ENCODE measurements at regions not wholly inside any gene's neighbourhood (a gene's known extent, or its start where the extent isn't known, plus 50 kb on each side); places are given as distances from the start of the nearest gene placed in this dataset.
A peak's percentile ranks its signal among the peaks of the same experiment; 100 is the strongest.

DNA sequence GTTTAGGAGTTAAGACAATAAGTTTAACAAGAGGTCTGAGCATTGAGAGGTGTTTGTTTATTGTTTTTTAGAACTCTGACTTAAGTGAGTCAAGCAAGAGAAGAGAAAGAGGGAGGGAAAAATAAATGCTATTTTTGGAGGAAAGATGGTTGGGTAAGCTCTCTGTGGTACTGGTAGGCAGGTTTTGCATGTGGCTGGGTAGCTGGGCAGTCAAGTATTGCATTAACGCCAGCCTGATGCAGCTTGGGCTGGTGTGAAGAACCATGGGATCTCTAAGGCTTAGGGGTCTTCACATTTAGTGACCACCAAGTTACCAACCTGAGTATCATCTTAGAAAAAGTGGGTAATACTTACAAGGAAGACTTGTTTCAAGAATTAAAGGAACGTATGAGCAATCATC, 534.5 kb upstream of the SEMA6D start:
- no peak for DNase-seq (ENCODE audit: low read depth)
- TF ChIP-seq, protein P1, sequence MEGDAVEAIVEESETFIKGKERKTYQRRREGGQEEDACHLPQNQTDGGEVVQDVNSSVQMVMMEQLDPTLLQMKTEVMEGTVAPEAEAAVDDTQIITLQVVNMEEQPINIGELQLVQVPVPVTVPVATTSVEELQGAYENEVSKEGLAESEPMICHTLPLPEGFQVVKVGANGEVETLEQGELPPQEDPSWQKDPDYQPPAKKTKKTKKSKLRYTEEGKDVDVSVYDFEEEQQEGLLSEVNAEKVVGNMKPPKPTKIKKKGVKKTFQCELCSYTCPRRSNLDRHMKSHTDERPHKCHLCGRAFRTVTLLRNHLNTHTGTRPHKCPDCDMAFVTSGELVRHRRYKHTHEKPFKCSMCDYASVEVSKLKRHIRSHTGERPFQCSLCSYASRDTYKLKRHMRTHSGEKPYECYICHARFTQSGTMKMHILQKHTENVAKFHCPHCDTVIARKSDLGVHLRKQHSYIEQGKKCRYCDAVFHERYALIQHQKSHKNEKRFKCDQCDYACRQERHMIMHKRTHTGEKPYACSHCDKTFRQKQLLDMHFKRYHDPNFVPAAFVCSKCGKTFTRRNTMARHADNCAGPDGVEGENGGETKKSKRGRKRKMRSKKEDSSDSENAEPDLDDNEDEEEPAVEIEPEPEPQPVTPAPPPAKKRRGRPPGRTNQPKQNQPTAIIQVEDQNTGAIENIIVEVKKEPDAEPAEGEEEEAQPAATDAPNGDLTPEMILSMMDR (IDR thresholded peaks at IDR 0.05; ENCODE audit: insufficient read depth, low read depth, low read length, missing control alignments): no peak
- no peak overlapping the region for H3K4me3 ChIP-seq (ENCODE audit: low read depth, low read length)

DNA sequence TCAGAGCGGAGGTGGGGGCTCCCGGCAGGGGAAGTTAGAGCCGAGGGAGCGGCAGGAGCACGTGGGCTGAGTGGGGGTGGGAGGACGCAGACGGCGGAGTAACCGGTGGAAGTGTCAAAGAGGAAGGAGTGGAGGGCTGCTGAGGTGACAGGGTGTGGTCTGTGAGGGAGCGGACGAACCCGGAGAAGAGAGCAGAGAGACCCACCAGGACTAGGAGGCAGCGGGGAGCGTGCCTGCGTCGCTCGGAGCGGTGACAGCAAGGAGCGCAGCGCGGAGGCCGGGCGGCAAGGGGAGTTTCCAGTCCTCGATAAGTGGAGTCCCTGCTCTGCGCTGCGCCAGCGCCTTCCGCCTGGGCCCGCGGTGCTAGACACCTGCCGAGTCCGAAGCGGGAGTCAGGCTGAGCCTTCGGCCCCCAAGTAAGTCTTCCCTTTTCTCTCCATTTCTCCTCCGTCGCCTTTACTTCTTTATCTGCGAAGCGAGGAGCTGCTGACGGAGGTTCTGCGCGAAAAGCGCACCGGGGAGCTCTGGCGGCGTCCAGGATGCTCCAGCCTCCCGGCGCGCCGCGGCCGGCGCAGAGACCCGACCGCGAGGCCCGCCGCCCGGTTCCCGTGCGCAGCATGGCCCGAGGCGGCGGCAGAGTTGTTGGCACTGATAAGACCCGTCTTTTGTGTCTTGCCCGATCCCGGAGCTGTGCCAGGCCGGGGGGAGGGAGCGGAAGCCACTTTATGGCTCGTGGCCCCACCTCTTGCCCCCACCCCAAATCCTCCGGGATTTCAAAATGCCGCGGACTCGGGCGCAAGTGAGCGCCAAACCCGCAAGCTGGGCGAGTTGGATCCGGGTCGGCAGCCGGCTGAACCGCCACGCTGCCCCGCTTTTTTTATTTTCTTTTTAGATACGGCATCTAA, 533.0 kb upstream of the SEMA6D start:
- TF ChIP-seq, protein P1 (IDR thresholded peaks at IDR 0.05; ENCODE audit: insufficient read depth, low read depth, low read length, missing control alignments): no peak
- DNase-seq (ENCODE audit: low read depth): no peak

DNA sequence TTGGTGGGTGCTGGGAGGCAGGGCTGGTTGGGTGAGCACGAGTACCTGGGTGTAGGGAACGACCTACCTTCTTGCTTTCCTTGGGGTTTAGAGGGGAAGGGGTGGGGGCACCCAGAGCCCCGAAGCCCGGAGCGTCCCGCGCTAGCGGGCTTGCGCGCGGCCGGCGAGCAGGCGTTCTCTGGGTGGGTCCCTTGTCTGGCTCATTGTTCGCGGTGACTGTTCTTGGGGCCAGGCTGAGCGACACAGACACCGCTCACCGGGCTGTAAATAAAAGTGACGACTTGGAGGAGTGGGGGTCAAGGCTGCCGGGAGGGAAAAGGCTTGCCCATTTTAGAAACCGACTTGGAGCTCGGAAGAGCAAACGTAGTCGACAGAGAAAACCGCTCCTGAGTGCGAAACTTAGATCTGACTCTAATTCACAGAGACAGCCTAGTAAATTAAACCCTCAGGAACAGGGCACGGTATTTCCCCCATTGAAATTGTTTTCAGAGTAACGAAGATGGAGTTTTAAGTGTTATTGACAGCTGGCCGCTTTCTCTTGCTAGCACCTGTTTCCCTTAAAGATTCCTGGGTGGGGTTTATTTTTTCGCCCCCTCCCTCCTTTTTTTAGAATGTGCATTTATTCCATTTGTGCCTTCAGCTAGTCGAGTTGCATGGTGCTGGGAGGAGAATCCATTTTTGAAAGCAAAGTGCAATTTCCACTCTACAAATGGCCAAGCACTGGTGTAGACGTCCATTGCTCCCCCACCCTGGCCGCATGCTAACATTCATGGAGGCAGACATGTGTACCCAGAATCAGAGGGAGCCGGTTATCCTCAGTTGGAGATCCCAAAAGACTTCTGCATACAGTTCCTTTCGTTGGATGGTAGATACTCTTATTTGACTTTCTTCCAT, 532.1 kb upstream of the SEMA6D start:
- TF ChIP-seq, protein P1 (IDR thresholded peaks at IDR 0.05; ENCODE audit: insufficient read depth, low read depth, low read length, missing control alignments): no peak
- H3K4me3 ChIP-seq (ENCODE audit: low read depth, low read length): no peak overlapping the region
- DNase-seq (ENCODE audit: low read depth): no peak

More for the DNA sequence above, 533.0 kb upstream of the SEMA6D start:
- no peak overlapping the region for H3K4me3 ChIP-seq (ENCODE audit: low read depth, low read length)

DNA sequence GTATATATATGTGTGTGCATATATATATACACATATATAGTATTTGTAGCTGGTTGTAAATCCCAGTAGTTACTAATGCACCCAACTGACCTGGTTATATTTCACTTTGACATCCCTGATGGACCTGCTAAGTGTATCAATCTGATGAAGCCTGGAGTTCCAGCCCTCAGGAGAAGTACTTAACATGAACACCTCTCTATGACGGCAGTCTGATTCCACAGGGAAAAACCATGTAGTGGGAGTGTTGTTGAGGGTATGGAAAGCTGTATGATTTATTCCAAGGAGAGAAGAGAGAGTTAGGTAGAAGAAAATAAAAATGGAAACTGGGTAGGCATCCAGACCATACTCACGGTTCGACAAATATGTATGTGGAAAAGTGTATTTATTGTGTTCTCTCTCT, 531.2 kb upstream of the SEMA6D start:
- TF ChIP-seq, protein P1 (IDR thresholded peaks at IDR 0.05; ENCODE audit: insufficient read depth, low read depth, low read length, missing control alignments): no peak
- H3K4me3 ChIP-seq (ENCODE audit: low read depth, low read length): no peak overlapping the region
- DNase-seq (ENCODE audit: low read depth): no peak

DNA sequence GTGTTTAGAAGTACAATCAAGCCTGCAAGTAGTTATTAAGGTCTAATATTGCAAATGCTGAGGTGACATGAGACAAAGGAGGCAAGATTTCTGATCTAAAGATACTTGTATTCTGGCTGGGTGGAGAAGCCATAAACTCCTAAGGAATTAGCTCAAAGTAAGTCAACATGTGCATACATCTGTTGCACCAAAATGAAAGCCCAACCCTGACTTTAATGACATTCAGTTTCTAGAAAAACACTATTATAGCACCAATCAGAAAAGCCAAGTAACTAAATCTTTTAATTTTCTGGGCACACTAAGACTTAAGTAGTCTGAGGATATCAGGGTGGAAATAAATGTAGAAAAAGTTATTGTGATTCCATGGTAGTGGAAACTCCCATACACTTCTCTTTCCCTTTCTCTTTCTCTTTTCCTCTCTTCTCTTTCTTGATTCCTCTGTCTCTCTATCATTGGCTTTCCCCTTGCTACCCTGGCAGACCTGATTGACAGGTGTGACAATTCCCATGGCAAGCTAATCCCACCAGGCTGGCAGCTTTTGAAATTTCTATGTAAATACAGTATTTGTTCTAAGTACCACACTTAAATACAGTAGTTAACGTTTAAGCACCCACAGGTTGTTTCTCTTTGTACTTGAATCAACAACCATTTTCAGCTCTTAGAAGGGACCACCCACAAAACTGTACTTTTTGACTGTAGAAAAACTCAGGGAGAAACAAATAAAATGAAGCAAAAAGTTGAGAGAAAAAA, 528.4 kb upstream of the SEMA6D start:
- TF ChIP-seq, protein P1 (IDR thresholded peaks at IDR 0.05; ENCODE audit: insufficient read depth, low read depth, low read length, missing control alignments): no peak
- no peak overlapping the region for H3K4me3 ChIP-seq (ENCODE audit: low read depth, low read length)
- DNase-seq (ENCODE audit: low read depth): no peak

DNA sequence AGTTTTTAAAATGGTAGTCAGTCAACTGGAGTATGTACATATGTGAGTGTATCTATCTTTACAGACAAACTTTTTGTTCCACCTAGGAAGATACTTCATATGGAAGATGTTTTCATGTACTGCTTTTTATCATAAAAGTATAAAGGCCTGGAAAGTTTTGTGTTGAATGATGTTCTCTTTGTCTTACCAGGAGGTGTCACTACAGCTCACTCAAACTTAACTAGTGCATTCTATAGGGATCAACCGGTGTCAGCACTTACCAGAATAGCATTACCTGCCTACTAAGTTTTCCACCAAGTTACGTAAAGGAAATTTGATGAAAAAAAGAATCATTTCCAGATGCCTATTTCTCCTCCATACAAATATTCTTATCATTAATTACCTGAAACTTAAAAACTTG, 522.6 kb upstream of the SEMA6D start:
- TF ChIP-seq, protein P1 (IDR thresholded peaks at IDR 0.05; ENCODE audit: insufficient read depth, low read depth, low read length, missing control alignments): no peak
- peak; percentile 18 for DNase-seq (ENCODE audit: low read depth)

More for the DNA sequence above, 522.6 kb upstream of the SEMA6D start:
- no peak overlapping the region for H3K4me3 ChIP-seq (ENCODE audit: low read depth, low read length)
